ENCODE measurements at regions not wholly inside any gene's neighbourhood (a gene's known extent, or its start where the extent isn't known, plus 50 kb on each side); places are given as distances from the start of the nearest gene placed in this dataset.

DNA sequence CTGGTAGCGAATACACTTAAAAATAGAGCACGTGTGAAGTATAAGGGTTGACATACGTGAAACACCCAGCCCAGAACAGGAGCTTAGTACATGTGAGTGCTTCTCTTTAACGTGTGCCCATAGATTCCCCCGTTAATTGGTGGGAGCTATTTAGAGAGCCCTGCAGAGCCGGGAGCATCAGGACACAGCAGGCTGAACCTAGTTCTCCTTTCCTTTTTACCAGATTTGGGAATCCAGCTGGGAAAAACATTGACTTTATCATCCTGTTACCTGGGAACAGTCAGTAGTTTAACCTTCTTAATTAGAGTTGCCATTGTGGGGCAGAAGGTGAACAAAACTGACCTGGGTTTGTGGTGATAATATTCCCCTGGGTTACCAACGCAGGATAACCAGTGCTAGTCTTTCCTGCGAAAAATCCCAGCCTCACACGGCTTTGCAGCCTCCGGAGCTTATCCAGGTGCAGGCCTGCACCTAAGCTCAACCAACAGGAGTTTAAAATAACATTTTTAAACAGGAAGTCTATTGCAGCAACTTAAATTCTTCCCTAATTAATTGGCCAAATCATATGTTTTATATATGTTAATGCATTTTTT is 78.1 kb upstream of the SPTBN1 start:
- Mint-ChIP-seq H3K36me3 (no peaks in the 10 kb centered on the region), H3K4me3 (no peak overlapping the region), H3K27me3 (ENCODE audit: low read depth in 3 of 3) (peaks cover 0 to 5% (median 5%) of the 10 kb centered on the region in 3 donors), H3K9me3 (peaks cover 0 to 2% (median 0%) of the 10 kb centered on the region in 7 donors), H3K4me1 (no peaks in the 10 kb centered on the region), H3K27ac (no peak overlapping the region)
- H2AFZ ChIP-seq (ENCODE audit: insufficient read depth, low read depth, low read length, poor library complexity, severe bottlenecking), result no peak overlapping the region
- no peak overlapping the region for H3K4me2 ChIP-seq (replicated peaks; ENCODE audit: extremely low read depth, low read length, poor library complexity, severe bottlenecking)
- no peaks in the 10 kb centered on the region for H3K27me3 ChIP-seq (ENCODE audit: control insufficient read depth in 2 of 2, insufficient read depth in 2 of 2, low read length in 2 of 2)
- WGBS (ENCODE audit: insufficient coverage), result 90% methylated on average over 8 of the region's 10 CpGs
- H3K79me2 ChIP-seq (ENCODE audit: insufficient read depth, low read length), result no peaks in the 10 kb centered on the region
- no peaks in the 10 kb centered on the region for H3K4me1 ChIP-seq (ENCODE audit: control insufficient read depth in 1 of 2, insufficient read depth in 2 of 2, low read length in 2 of 2)
- H3K9me3 ChIP-seq (replicated peaks in 1 of 2; ENCODE audit: control insufficient read depth in 1 of 2, insufficient read depth in 1 of 2, low read length in 2 of 2), result no peaks in the 10 kb centered on the region
- H4K20me1 ChIP-seq (ENCODE audit: insufficient read depth, low read length), result no peaks in the 10 kb centered on the region
- H3K27ac ChIP-seq (ENCODE audit: low read depth in 1 of 2, low read length in 2 of 2), result no peak overlapping the region
- H3K9ac ChIP-seq (ENCODE audit: insufficient read depth, low read length, poor library complexity, severe bottlenecking), result no peak overlapping the region
- intact Hi-C loops (cut with micrococcal nuclease), result no loop called here
- TF ChIP-seq, protein P1, sequence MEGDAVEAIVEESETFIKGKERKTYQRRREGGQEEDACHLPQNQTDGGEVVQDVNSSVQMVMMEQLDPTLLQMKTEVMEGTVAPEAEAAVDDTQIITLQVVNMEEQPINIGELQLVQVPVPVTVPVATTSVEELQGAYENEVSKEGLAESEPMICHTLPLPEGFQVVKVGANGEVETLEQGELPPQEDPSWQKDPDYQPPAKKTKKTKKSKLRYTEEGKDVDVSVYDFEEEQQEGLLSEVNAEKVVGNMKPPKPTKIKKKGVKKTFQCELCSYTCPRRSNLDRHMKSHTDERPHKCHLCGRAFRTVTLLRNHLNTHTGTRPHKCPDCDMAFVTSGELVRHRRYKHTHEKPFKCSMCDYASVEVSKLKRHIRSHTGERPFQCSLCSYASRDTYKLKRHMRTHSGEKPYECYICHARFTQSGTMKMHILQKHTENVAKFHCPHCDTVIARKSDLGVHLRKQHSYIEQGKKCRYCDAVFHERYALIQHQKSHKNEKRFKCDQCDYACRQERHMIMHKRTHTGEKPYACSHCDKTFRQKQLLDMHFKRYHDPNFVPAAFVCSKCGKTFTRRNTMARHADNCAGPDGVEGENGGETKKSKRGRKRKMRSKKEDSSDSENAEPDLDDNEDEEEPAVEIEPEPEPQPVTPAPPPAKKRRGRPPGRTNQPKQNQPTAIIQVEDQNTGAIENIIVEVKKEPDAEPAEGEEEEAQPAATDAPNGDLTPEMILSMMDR (IDR thresholded peaks at IDR 0.05), result no peak
- H3K36me3 ChIP-seq (replicated peaks in 1 of 2; ENCODE audit: control insufficient read depth in 1 of 2, insufficient read depth in 2 of 2, low read length in 2 of 2), result no peaks in the 10 kb centered on the region
- no peak for DNase-seq
- no peak overlapping the region for H3K4me3 ChIP-seq (replicated peaks in 1 of 3; ENCODE audit: low read depth in 2 of 3, low read length in 3 of 3)

DNA sequence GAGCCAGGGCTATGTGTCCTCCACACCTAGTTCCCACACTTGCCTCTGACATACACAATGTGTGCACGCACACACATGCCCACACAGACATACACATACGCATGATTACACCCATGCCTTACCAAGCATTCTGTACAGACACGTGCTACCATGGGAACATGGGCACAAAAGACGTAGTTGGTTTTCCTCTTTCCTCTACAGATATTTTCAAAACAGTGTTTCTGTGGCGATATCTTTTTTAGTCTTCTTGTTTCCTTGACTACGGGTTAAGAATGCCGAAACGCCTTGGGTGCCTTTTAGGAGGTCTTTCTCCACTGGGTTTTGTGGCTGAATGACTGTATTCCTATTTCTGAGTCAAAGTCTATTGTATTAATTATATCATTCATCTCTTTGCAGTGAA is 75.5 kb upstream of the SPTBN1 start:
- no peak overlapping the region for H3K27ac ChIP-seq (ENCODE audit: low read depth in 1 of 2, low read length in 2 of 2)
- Mint-ChIP-seq H3K36me3 (no peaks in the 10 kb centered on the region), H3K9me3 (no peaks in the 10 kb centered on the region), H3K4me3 (no peak overlapping the region), H3K27me3 (ENCODE audit: low read depth in 3 of 3) (peaks cover 1 to 3% (median 1%) of the 10 kb centered on the region in 3 donors), H3K27ac (no peak overlapping the region), H3K4me1 (no peaks in the 10 kb centered on the region)
- H2AFZ ChIP-seq (ENCODE audit: insufficient read depth, low read depth, low read length, poor library complexity, severe bottlenecking), result no peak overlapping the region
- WGBS (ENCODE audit: insufficient coverage), result 96% methylated on average over 5 of the region's 8 CpGs
- H3K4me1 ChIP-seq (ENCODE audit: control insufficient read depth in 1 of 2, insufficient read depth in 2 of 2, low read length in 2 of 2), result no peaks in the 10 kb centered on the region
- no peaks in the 10 kb centered on the region for H4K20me1 ChIP-seq (ENCODE audit: insufficient read depth, low read length)
- TF ChIP-seq, protein P1 (IDR thresholded peaks at IDR 0.05), result no peak
- no peaks in the 10 kb centered on the region for H3K9me3 ChIP-seq (replicated peaks in 1 of 2; ENCODE audit: control insufficient read depth in 1 of 2, insufficient read depth in 1 of 2, low read length in 2 of 2)
- no peaks in the 10 kb centered on the region for H3K79me2 ChIP-seq (ENCODE audit: insufficient read depth, low read length)
- intact Hi-C loops (cut with micrococcal nuclease), result no loop called here
- no peaks in the 10 kb centered on the region for H3K27me3 ChIP-seq (ENCODE audit: control insufficient read depth in 2 of 2, insufficient read depth in 2 of 2, low read length in 2 of 2)
- no peak overlapping the region for H3K4me2 ChIP-seq (replicated peaks; ENCODE audit: extremely low read depth, low read length, poor library complexity, severe bottlenecking)
- no peaks in the 10 kb centered on the region for H3K36me3 ChIP-seq (replicated peaks in 1 of 2; ENCODE audit: control insufficient read depth in 1 of 2, insufficient read depth in 2 of 2, low read length in 2 of 2)
- no peak overlapping the region for H3K9ac ChIP-seq (ENCODE audit: insufficient read depth, low read length, poor library complexity, severe bottlenecking)
- no peak overlapping the region for H3K4me3 ChIP-seq (replicated peaks in 1 of 3; ENCODE audit: low read depth in 2 of 3, low read length in 3 of 3)
- DNase-seq, result no peak

Measured in CD14-positive monocyte (primary cell).